Muscle layer of colon (tissue), 2 donors: ENCODE measurements at regions not wholly inside any gene's neighbourhood (a gene's known extent, or its start where the extent isn't known, plus 50 kb on each side); places are given as distances from the start of the nearest gene placed in this dataset.
"Not testable (repeated sequence)": the region's sequence is repeated elsewhere in the genome, so short reads cannot be mapped to it uniquely, and the experiment has no call there.

Source experiments
- H3K27ac ChIP-seq: one replicate; pipeline ENCODE4 v1.7.0; 2013; ENCODE audit warnings: low read depth, mild to moderate bottlenecking, low read length, moderate library complexity
- H3K27me3 ChIP-seq, 2 donors: one replicate each; pipeline ENCODE4 v1.7.0; 2013; ENCODE audit warnings: low read length in 2 of 2, mild to moderate bottlenecking in 2 of 2; ENCODE audit not compliant: insufficient read depth in 2 of 2, control insufficient read depth in 1 of 2
- H3K36me3 ChIP-seq: one replicate; pipeline ENCODE4 v1.7.0; 2013; ENCODE audit warnings: mild to moderate bottlenecking, low read length; ENCODE audit not compliant: insufficient read depth
- H3K4me1 ChIP-seq: one replicate; pipeline ENCODE4 v1.7.0; 2013; ENCODE audit warnings: mild to moderate bottlenecking, low read length; ENCODE audit not compliant: insufficient read depth
- H3K4me3 ChIP-seq, 2 donors: one replicate each; pipeline ENCODE4 v1.7.0; 2013; ENCODE audit warnings: low read length in 2 of 2, low read depth in 1 of 2, mild to moderate bottlenecking in 1 of 2, moderate library complexity in 1 of 2
- H3K9ac ChIP-seq: one replicate; pipeline ENCODE4 v1.7.0; 2013; ENCODE audit warnings: low read length
- H3K9me3 ChIP-seq: one replicate; pipeline ENCODE4 v1.7.0; 2013; ENCODE audit warnings: mild to moderate bottlenecking, low read length
- donor health status: abdominal sarcoma.
- donor health status: Adenocarcinoma of cecum.

DNA sequence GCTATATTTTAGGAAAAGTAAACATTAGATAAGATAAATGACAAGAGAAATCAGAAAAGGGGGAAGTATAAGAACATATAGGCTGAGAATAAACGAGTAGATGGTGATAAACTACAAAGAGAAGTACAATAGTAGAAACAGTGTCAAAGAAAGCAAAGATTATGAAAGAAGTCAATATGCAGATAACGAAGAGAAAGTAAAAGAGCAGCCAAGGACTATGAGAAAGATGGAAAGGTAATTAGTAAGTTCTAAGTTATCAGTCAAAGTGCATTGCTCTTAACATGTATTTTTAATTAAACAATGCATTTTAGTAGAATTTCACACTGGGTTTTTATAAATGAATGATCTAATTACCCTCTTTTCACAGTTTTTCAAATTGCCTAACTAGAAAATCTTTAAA lies 1801.3 kb upstream of the PCDH10 start:
- H3K4me3 ChIP-seq: no peak overlapping the region
- H3K9me3 ChIP-seq: no peaks in the 10 kb centered on the region
- no peak overlapping the region for H3K27ac ChIP-seq
- H3K36me3 ChIP-seq: no peaks in the 10 kb centered on the region
- H3K4me1 ChIP-seq: no peaks in the 10 kb centered on the region
- no peaks in the 10 kb centered on the region for H3K27me3 ChIP-seq
- no peak overlapping the region for H3K9ac ChIP-seq

DNA sequence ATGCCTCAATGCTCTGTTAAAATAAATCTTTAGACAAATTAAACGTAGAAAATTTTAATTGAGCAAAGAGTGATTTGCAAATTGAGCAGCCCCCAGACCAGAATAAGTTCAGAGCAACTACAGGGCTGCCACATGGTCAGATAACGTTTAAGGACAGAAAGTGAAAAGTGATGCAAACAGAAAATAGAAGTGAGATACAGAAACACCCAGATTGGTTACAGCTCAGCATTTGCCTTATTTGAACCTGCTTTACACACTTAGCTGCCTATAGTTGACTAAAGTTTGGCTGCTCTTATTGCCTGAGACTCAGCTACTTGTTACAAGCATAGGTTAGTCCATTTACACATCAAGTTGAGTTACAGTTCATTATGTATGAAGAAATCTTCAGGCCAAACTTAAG lies 1800.8 kb upstream of the PCDH10 start:
- no peaks in the 10 kb centered on the region for H3K4me1 ChIP-seq
- H3K36me3 ChIP-seq: no peaks in the 10 kb centered on the region
- H3K4me3 ChIP-seq: no peak overlapping the region
- H3K9ac ChIP-seq: no peak overlapping the region
- no peaks in the 10 kb centered on the region for H3K9me3 ChIP-seq
- no peaks in the 10 kb centered on the region for H3K27me3 ChIP-seq
- no peak overlapping the region for H3K27ac ChIP-seq

DNA sequence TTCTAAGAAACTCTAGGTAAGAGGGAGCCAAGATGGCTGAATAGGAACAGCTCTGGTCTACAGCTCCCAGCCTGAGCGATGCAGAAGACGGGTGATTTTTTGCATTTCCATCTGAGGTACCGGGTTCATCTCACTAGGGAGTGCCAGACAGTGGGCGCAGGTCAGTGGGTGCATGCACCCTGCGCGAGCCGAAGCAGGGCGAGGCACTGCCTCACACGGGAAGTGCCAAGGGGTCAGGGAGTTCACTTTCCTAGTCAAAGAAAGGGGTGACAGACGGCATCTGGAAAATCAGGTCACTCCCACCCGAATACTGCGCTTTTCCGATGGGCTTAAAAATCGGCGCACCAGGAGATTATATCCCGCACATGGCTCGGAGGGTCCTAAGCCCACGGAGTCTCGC lies 1796.7 kb upstream of the PCDH10 start:
- H3K27ac ChIP-seq, H3K27me3 ChIP-seq, H3K4me1 ChIP-seq, H3K9me3 ChIP-seq, H3K4me3 ChIP-seq, H3K9ac ChIP-seq, H3K36me3 ChIP-seq: not testable (repeated sequence)

DNA sequence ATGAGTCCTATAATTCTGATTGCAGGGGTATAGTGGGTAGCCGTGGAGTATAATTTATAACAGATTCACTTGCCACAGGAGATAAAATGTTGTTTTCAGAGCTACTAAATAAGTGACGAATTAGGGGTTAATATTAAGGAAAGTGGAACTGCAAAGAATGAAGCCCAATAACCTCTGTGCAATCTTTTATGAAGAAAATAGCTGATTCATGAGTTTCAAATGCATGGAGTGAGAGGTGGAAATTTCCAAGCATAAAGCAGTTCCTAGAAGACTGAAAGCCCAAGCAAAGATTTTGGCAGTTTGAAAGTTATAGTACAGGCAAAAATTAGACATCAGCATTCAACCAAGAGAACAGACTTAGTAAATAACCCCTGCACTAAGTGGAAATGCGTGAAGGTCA lies 1782.4 kb upstream of the PCDH10 start:
- Histone ChIP-seq H3K4me3 (no peak overlapping the region), H3K4me1 (no peaks in the 10 kb centered on the region), H3K9ac (no peak overlapping the region), H3K9me3 (no peaks in the 10 kb centered on the region), H3K36me3 (no peaks in the 10 kb centered on the region), H3K27ac (no peak overlapping the region), H3K27me3 (no peaks in the 10 kb centered on the region)

GRCh38 chr4:131367441-131367840 lies 1781.7 kb upstream of the PCDH10 start:
- Histone ChIP-seq H3K9me3 (no peaks in the 10 kb centered on the region), H3K4me3 (no peak overlapping the region), H3K27ac (no peak overlapping the region), H3K9ac (no peak overlapping the region), H3K27me3 (no peaks in the 10 kb centered on the region), H3K36me3 (no peaks in the 10 kb centered on the region), H3K4me1 (no peaks in the 10 kb centered on the region)

DNA sequence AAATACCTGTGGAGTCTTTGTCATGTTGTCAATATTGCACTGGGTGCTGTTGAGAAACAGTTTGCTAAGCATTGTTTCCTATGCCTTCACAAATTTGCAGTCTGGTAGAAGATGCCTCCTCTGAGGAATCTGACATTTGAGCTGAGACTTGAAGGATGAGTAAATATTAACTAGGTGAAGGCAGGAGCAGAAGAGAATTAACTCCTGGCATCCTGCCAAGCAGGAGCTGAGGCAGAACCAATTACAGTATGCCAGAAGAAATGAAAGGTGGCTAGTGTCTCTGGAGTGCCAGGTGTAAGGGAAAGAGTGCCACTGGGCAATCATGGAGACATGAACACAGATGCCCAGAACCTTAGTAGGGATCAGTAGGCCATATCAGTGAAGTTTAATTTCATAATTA lies 1778.2 kb upstream of the PCDH10 start:
- no peaks in the 10 kb centered on the region for H3K9me3 ChIP-seq
- no peaks in the 10 kb centered on the region for H3K36me3 ChIP-seq
- H3K9ac ChIP-seq: no peak overlapping the region
- H3K4me1 ChIP-seq: no peaks in the 10 kb centered on the region
- H3K4me3 ChIP-seq: no peak overlapping the region
- no peak overlapping the region for H3K27ac ChIP-seq
- H3K27me3 ChIP-seq: no peaks in the 10 kb centered on the region

DNA sequence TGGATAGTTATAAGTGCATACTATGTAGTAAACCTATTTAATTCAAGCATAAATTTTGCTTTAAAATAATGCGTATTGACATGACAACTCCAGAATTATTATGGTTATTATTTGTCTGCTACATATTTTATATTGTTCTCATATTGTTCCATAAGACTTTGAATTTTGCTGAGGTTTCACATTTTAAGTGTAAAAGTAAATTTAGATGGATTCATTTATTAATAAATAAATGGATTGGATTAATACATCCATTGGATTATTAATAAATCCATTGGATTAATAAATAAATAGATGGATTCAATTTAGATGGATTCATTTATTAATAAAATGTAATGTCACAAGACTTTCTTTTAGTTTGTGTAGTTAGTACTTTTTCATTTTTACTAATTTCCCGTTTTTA lies 1768.0 kb upstream of the PCDH10 start:
- Histone ChIP-seq H3K9ac (no peak overlapping the region), H3K9me3 (no peaks in the 10 kb centered on the region), H3K27ac (no peak overlapping the region), H3K4me3 (no peak overlapping the region), H3K4me1 (no peaks in the 10 kb centered on the region), H3K27me3 (no peaks in the 10 kb centered on the region), H3K36me3 (no peaks in the 10 kb centered on the region)

DNA sequence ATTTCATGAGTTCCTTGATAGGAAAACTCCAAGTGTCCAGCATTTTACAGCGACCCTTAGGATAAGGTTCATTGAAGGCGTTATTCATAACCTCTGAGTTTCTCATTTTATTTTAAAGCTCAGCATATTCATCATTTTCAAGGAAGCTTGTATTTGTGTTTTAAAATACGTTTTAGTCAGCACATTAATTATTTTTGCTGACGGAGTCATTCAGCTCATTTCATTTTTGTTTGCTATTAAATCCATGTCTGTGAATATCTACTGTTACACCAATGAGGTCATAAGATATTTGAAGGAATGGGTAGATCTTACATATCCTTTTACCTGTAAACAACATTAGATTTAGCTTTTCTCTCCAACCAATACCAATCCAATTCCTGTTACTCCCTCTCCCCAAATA lies 1766.3 kb upstream of the PCDH10 start:
- Histone ChIP-seq H3K27me3 (no peaks in the 10 kb centered on the region), H3K9me3 (no peaks in the 10 kb centered on the region), H3K9ac (no peak overlapping the region), H3K36me3 (no peaks in the 10 kb centered on the region), H3K4me3 (no peak overlapping the region), H3K27ac (no peak overlapping the region), H3K4me1 (no peaks in the 10 kb centered on the region)

DNA sequence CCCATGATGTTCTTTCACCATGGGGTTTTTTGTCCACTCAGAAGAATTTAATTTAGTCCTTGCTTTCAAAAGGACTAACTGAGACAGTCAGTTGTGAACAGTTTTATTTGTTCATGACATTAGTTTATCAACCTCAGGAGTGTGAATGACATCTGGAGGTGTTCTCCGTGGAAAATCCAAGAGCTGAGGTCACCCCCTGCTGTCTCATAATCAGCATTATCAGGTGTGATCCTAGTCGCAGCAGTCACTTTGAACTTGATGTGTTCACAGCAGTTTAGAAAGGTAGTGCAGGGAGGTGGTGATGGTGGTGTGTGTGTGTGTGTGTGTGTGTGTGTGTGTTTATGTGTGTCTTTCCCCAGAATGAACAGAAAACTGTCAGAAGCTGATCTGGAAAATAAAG lies 1760.8 kb upstream of the PCDH10 start:
- no peak overlapping the region for H3K4me3 ChIP-seq
- no peak overlapping the region for H3K9ac ChIP-seq
- H3K9me3 ChIP-seq: no peaks in the 10 kb centered on the region
- H3K27ac ChIP-seq: no peak overlapping the region
- H3K36me3 ChIP-seq: no peaks in the 10 kb centered on the region
- H3K4me1 ChIP-seq: no peaks in the 10 kb centered on the region
- no peaks in the 10 kb centered on the region for H3K27me3 ChIP-seq

GRCh38 chr4:131408102-131408501 lies 1741.0 kb upstream of the PCDH10 start:
- H3K9ac ChIP-seq: no peak overlapping the region

DNA sequence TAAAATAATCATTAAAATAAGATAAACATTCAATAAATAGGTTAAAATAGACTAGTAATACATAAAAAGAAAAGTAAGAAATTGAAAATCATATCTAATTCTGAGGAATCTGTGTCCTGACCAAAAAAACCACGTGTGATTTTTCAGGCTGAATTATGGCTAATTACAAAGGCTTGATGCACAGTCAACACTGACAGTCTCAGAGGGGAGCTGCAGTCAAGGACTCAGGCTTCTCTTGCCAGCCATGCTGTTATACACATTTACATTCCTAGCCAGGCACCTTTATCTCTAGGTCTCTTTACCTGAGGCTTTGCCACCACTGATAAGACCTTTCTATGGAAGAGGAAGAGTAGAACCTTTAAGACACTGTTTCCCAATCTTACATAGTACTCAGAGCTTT lies 1737.7 kb upstream of the PCDH10 start:
- no peaks in the 10 kb centered on the region for H3K27me3 ChIP-seq

More at GRCh38 chr4:131408102-131408501, 1741.0 kb upstream of the PCDH10 start:
- no peaks in the 10 kb centered on the region for H3K9me3 ChIP-seq
- H3K27me3 ChIP-seq: no peaks in the 10 kb centered on the region
- H3K27ac ChIP-seq: no peak overlapping the region
- H3K4me1 ChIP-seq: no peaks in the 10 kb centered on the region
- H3K36me3 ChIP-seq: no peaks in the 10 kb centered on the region
- H3K4me3 ChIP-seq: no peak overlapping the region

DNA sequence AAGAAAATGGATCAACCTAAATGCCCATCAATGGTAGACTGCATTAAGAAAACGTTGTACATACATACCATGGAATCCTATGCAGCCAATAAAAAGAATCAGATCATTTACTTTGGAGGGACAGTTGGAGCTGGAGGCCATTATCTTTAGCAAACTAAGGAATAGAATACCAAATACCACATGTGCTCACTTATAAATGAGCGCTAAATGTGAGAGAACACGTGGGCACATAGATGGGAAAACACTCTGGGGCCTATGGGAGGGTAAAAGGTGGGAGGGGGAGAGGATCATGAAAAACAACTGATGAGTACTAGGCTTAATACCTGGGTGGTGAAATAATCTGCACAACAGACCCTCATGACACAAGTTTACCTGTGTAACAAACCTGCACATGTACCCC lies 1729.9 kb upstream of the PCDH10 start:
- H3K27ac ChIP-seq: no peak overlapping the region
- no peaks in the 10 kb centered on the region for H3K9me3 ChIP-seq

More for the DNA sequence above, 1737.7 kb upstream of the PCDH10 start:
- H3K27ac ChIP-seq: no peak overlapping the region
- H3K36me3 ChIP-seq: no peaks in the 10 kb centered on the region
- H3K9ac ChIP-seq: no peak overlapping the region
- no peaks in the 10 kb centered on the region for H3K9me3 ChIP-seq
- no peaks in the 10 kb centered on the region for H3K4me1 ChIP-seq
- no peak overlapping the region for H3K4me3 ChIP-seq

More for the DNA sequence above, 1729.9 kb upstream of the PCDH10 start:
- no peak overlapping the region for H3K9ac ChIP-seq
- H3K4me1 ChIP-seq: no peaks in the 10 kb centered on the region
- no peak overlapping the region for H3K4me3 ChIP-seq
- no peaks in the 10 kb centered on the region for H3K27me3 ChIP-seq
- no peaks in the 10 kb centered on the region for H3K36me3 ChIP-seq
